HG03571 (cell line): ENCODE measurements at regions not wholly inside any gene's neighbourhood (a gene's known extent, or its start where the extent isn't known, plus 50 kb on each side); places are given as distances from the start of the nearest gene placed in this dataset.

ENCODE experiments used
- ATAC-seq: cut with Tn5 transposase; IDR thresholded peaks from one replicate; pipeline ENCODE4 v1.9.1; 2021; ENCODE audit not compliant: unreplicated experiment

- no peak for ATAC-seq
These were observed 133.0 kb downstream of the KIF26A start for GRCh38 chr14:104271391-104271790.

GRCh38 chr14:104274806-104275205 is 136.4 kb downstream of the KIF26A start:
- no peak for ATAC-seq

GRCh38 chr14:104277416-104278213 is 139.2 kb downstream of the KIF26A start:
- ATAC-seq = no peak

GRCh38 chr14:104278214-104278534 is 139.8 kb downstream of the KIF26A start:
- no peak for ATAC-seq

- ATAC-seq = no peak
These were observed 141.9 kb downstream of the KIF26A start for GRCh38 chr14:104280085-104280901.

- no peak for ATAC-seq
These were observed 142.7 kb downstream of the KIF26A start for GRCh38 chr14:104280902-104281767.

- ATAC-seq = no peak
These were observed 143.4 kb downstream of the KIF26A start for GRCh38 chr14:104281768-104282301.

GRCh38 chr14:104282332-104283196 is 144.2 kb downstream of the KIF26A start:
- no peak for ATAC-seq

GRCh38 chr14:104283197-104284106 is 145.1 kb downstream of the KIF26A start:
- no peak for ATAC-seq

GRCh38 chr14:104284107-104284592 is 145.8 kb downstream of the KIF26A start:
- ATAC-seq = no peak

- no peak for ATAC-seq
These were observed 146.5 kb downstream of the KIF26A start for GRCh38 chr14:104284636-104285507.

- no peak for ATAC-seq
These were observed 147.1 kb downstream of the KIF26A start for GRCh38 chr14:104285508-104285840.

- no peak for ATAC-seq
These were observed 147.7 kb downstream of the KIF26A start for GRCh38 chr14:104286086-104286485.

GRCh38 chr14:104286496-104286895 is 148.1 kb downstream of the KIF26A start:
- no peak for ATAC-seq

- no peak for ATAC-seq
These were observed 149.1 kb downstream of the KIF26A start for GRCh38 chr14:104287301-104288009.

- ATAC-seq = no peak
These were observed 149.9 kb downstream of the KIF26A start for GRCh38 chr14:104288272-104288671.

GRCh38 chr14:104289507-104289906 is 151.1 kb downstream of the KIF26A start:
- ATAC-seq = no peak
